ENCODE measurements at regions not wholly inside any gene's neighbourhood (a gene's known extent, or its start where the extent isn't known, plus 50 kb on each side); places are given as distances from the start of the nearest gene placed in this dataset.

GRCh38 chr2:147013696-147014392 is 831.0 kb upstream of the ACVR2A start:
- H3K9me3 ChIP-seq (ENCODE audit: control extremely low read depth in 1 of 3, control insufficient read depth in 2 of 3, insufficient read depth in 1 of 3, low read length in 2 of 3): peaks cover 0 to 2% (median 0%) of the 10 kb centered on the region in 3 donors
- H3K27ac ChIP-seq (ENCODE audit: low read length in 2 of 2): no peak overlapping the region
- H3K4me1 ChIP-seq (ENCODE audit: control insufficient read depth in 2 of 2, insufficient read depth in 2 of 2, low read length in 2 of 2): no peaks in the 10 kb centered on the region
- DNase-seq (no peak), ATAC-seq (ENCODE audit: low read depth) (no peak)
- no peak overlapping the region for H3K4me2 ChIP-seq (replicated peaks; ENCODE audit: low read depth, low read length, poor library complexity, severe bottlenecking)
- Mint-ChIP-seq H3K27ac (no peak overlapping the region), H3K9me3 (ENCODE audit: insufficient read depth) (no peaks in the 10 kb centered on the region), H3K4me1 (no peaks in the 10 kb centered on the region), H3K27me3 (no peaks in the 10 kb centered on the region), H3K4me3 (no peak overlapping the region)
- H2AFZ ChIP-seq (ENCODE audit: insufficient read depth, low read depth, low read length, poor library complexity, severe bottlenecking): no peak overlapping the region
- no peak overlapping the region for H3K9ac ChIP-seq (ENCODE audit: low read length)
- TF ChIP-seq EZH2 (IDR thresholded peaks at IDR 0.05; ENCODE audit: borderline replicate concordance, insufficient read depth, low read depth, low read length, poor library complexity, severe bottlenecking): no peak
- TF ChIP-seq CTCF (IDR thresholded peaks at IDR 0.05): no peak
- H3K27me3 ChIP-seq (replicated peaks in 1 of 4; ENCODE audit: control extremely low read depth in 1 of 4, control insufficient read depth in 3 of 4, insufficient read depth in 4 of 4, low read length in 3 of 4): no peaks in the 10 kb centered on the region
- H3K79me2 ChIP-seq (ENCODE audit: control insufficient read depth, insufficient read depth, low read length): no peaks in the 10 kb centered on the region
- intact Hi-C loops (cut with micrococcal nuclease): no loop called here
- POLR2A ChIA-PET: no interaction called here
- no peaks in the 10 kb centered on the region for H4K20me1 ChIP-seq (ENCODE audit: control insufficient read depth, insufficient read depth, low read length, poor library complexity, severe bottlenecking)
- H3K4me3 ChIP-seq (ENCODE audit: control extremely low read depth in 1 of 5, extremely low read depth in 1 of 5, insufficient read depth in 1 of 5, low read depth in 2 of 5, low read length in 4 of 5): no peak overlapping the region
- CTCF ChIA-PET: no interaction called here
- no peaks in the 10 kb centered on the region for H3K36me3 ChIP-seq (replicated peaks in 1 of 2; ENCODE audit: control extremely low read depth in 1 of 2, control insufficient read depth in 1 of 2, extremely low read depth in 1 of 2, insufficient read depth in 2 of 2, low read length in 1 of 2)

- no peak overlapping the region for H3K4me2 ChIP-seq (replicated peaks; ENCODE audit: low read depth, low read length, poor library complexity, severe bottlenecking)
- no peaks in the 10 kb centered on the region for H3K79me2 ChIP-seq (ENCODE audit: control insufficient read depth, insufficient read depth, low read length)
- intact Hi-C loops (cut with micrococcal nuclease): no loop called here
- ChIA-PET POLR2A (no interaction called here), CTCF (no interaction called here)
- no peaks in the 10 kb centered on the region for H3K36me3 ChIP-seq (replicated peaks in 1 of 2; ENCODE audit: control extremely low read depth in 1 of 2, control insufficient read depth in 1 of 2, extremely low read depth in 1 of 2, insufficient read depth in 2 of 2, low read length in 1 of 2)
- no peaks in the 10 kb centered on the region for H4K20me1 ChIP-seq (ENCODE audit: control insufficient read depth, insufficient read depth, low read length, poor library complexity, severe bottlenecking)
- no peaks in the 10 kb centered on the region for H3K27me3 ChIP-seq (replicated peaks in 1 of 4; ENCODE audit: control extremely low read depth in 1 of 4, control insufficient read depth in 3 of 4, insufficient read depth in 4 of 4, low read length in 3 of 4)
- WGBS (ENCODE audit: insufficient coverage): 100% methylated on average over 1 of the region's 2 CpGs
- H3K4me3 ChIP-seq (ENCODE audit: control extremely low read depth in 1 of 5, extremely low read depth in 1 of 5, insufficient read depth in 1 of 5, low read depth in 2 of 5, low read length in 4 of 5): no peak overlapping the region
- no peaks in the 10 kb centered on the region for H3K9me3 Mint-ChIP-seq (ENCODE audit: insufficient read depth)
- no peak for TF ChIP-seq EZH2 (IDR thresholded peaks at IDR 0.05; ENCODE audit: borderline replicate concordance, insufficient read depth, low read depth, low read length, poor library complexity, severe bottlenecking)
- TF ChIP-seq CTCF (IDR thresholded peaks at IDR 0.05): no peak
- peaks cover 0 to 2% (median 0%) of the 10 kb centered on the region in 3 donors for H3K9me3 ChIP-seq (ENCODE audit: control extremely low read depth in 1 of 3, control insufficient read depth in 2 of 3, insufficient read depth in 1 of 3, low read length in 2 of 3)
- H2AFZ ChIP-seq (ENCODE audit: insufficient read depth, low read depth, low read length, poor library complexity, severe bottlenecking): no peak overlapping the region
- DNase-seq (no peak), ATAC-seq (ENCODE audit: low read depth) (no peak)
- no peak overlapping the region for H3K4me3 Mint-ChIP-seq
- no peak overlapping the region for H3K27ac ChIP-seq (ENCODE audit: low read length in 2 of 2)
- H3K27ac Mint-ChIP-seq: no peak overlapping the region
- H3K9ac ChIP-seq (ENCODE audit: low read length): no peak overlapping the region
- H3K4me1 Mint-ChIP-seq: no peaks in the 10 kb centered on the region
- H3K27me3 Mint-ChIP-seq: no peaks in the 10 kb centered on the region
- H3K4me1 ChIP-seq (ENCODE audit: control insufficient read depth in 2 of 2, insufficient read depth in 2 of 2, low read length in 2 of 2): no peaks in the 10 kb centered on the region
Measured at GRCh38 chr2:147008481-147008880, 836.3 kb upstream of the ACVR2A start.
